Erythroblast (primary cell): ENCODE measurements at regions not wholly inside any gene's neighbourhood (a gene's known extent, or its start where the extent isn't known, plus 50 kb on each side); places are given as distances from the start of the nearest gene placed in this dataset.

Experiments
- GATA1 ChIP-seq: IDR thresholded peaks from 2 replicates; pipeline ENCODE4 v1.6.1; 2011; ENCODE audit warnings: low read depth, mild to moderate bottlenecking, control low read depth, low read length, moderate library complexity
- POLR2A ChIP-seq: IDR thresholded peaks from 2 replicates; pipeline ENCODE4 v1.6.1; 2011; ENCODE audit warnings: mild to moderate bottlenecking, low read length

GRCh38 chr1:34450325-34450724, 273.6 kb downstream of the C1orf94 start:
- TF ChIP-seq POLR2A (no peak), GATA1 (no peak)
